Stimulated activated CD4-positive, alpha-beta T cell treated with anti-CD3 and anti-CD28 coated beads, Interleukin-4, amount 100 ng/mL, for 4 hours (primary cell): ENCODE measurements at regions not wholly inside any gene's neighbourhood (a gene's known extent, or its start where the extent isn't known, plus 50 kb on each side); places are given as distances from the start of the nearest gene placed in this dataset.

Experiments used
- DNase-seq, 2 experiments: peaks; one replicate each; pipeline ENCODE4 v3.0.0-alpha.2; 2020

GRCh38 chr6:28709478-28710349 lies 184.0 kb downstream of the GPX5 start:
- DNase-seq = no peak

- DNase-seq = no peak
These were observed 184.9 kb downstream of the GPX5 start for GRCh38 chr6:28710466-28711191.

GRCh38 chr6:28711325-28711724 lies 185.6 kb downstream of the GPX5 start:
- DNase-seq = no peak

- no peak for DNase-seq
These were observed 186.2 kb downstream of the GPX5 start for GRCh38 chr6:28711788-28712341.

GRCh38 chr6:28712982-28713381 lies 187.3 kb downstream of the GPX5 start:
- no peak for DNase-seq

GRCh38 chr6:28719275-28719940 lies 193.7 kb downstream of the GPX5 start:
- peak in 1 of 2 experiments; percentile 11 for DNase-seq

- no peak for DNase-seq
These were observed 194.9 kb downstream of the GPX5 start for GRCh38 chr6:28720357-28721231.

GRCh38 chr6:28721372-28721771 lies 195.7 kb downstream of the GPX5 start:
- DNase-seq = no peak

- no peak for DNase-seq
These were observed 198.7 kb downstream of the GPX5 start for GRCh38 chr6:28724395-28724794.

- DNase-seq = no peak
These were observed 198.4 kb downstream of the TRIM27 start for GRCh38 chr6:28725274-28725809.

GRCh38 chr6:28725890-28726348 lies 197.9 kb downstream of the TRIM27 start:
- no peak for DNase-seq

GRCh38 chr6:28726569-28727309 lies 197.0 kb downstream of the TRIM27 start:
- DNase-seq = no peak

GRCh38 chr6:28727559-28728211 lies 196.1 kb downstream of the TRIM27 start:
- DNase-seq = no peak

- no peak for DNase-seq
These were observed 194.0 kb downstream of the TRIM27 start for GRCh38 chr6:28729501-28730402.

GRCh38 chr6:28732052-28732451 lies 191.7 kb downstream of the TRIM27 start:
- DNase-seq = no peak

- no peak for DNase-seq
These were observed 189.3 kb downstream of the TRIM27 start for GRCh38 chr6:28734443-28734959.

- DNase-seq = no peak
These were observed 187.7 kb downstream of the TRIM27 start for GRCh38 chr6:28736121-28736520.

GRCh38 chr6:28737750-28738395 lies 185.9 kb downstream of the TRIM27 start:
- no peak for DNase-seq

GRCh38 chr6:28738396-28738765 lies 185.4 kb downstream of the TRIM27 start:
- no peak for DNase-seq
